DND-41 (cell line): ENCODE measurements at regions not wholly inside any gene's neighbourhood (a gene's known extent, or its start where the extent isn't known, plus 50 kb on each side); places are given as distances from the start of the nearest gene placed in this dataset.

Source experiments
- ATAC-seq: fragments of 200-7000 bp; cut with Tn5 transposase; 3 replicates; pipeline ENCODE4 v1.9.1; 2021; ENCODE audit warnings: low read depth; ENCODE audit not compliant: insufficient read depth
- DNase-seq: peaks from one replicate; pipeline ENCODE4 v3.0.0-alpha.2; 2020
- H2AFZ ChIP-seq: 2 replicates; pipeline ENCODE4 v1.6.0; 2012; ENCODE audit warnings: low read depth, low read length
- H3K27ac ChIP-seq: 2 replicates; pipeline ENCODE4 v1.5.1; 2012; ENCODE audit warnings: low read length, inconsistent platforms
- H3K27me3 ChIP-seq: fragments of 200-600 bp; sonication (generic); 2 replicates; pipeline ENCODE4 v1.6.0; 2012; ENCODE audit warnings: low read length, mild to moderate bottlenecking, inconsistent platforms; ENCODE audit not compliant: insufficient read depth, poor library complexity
- H3K36me3 ChIP-seq: 2 replicates; pipeline ENCODE4 v1.5.1; 2012; ENCODE audit warnings: low read length, inconsistent platforms; ENCODE audit not compliant: insufficient read depth
- H3K4me1 ChIP-seq: 2 replicates; pipeline ENCODE4 v1.5.1; 2012; ENCODE audit warnings: mild to moderate bottlenecking, low read length; ENCODE audit not compliant: insufficient read depth
- H3K4me2 ChIP-seq: 2 replicates; pipeline ENCODE4 v1.6.0; 2012; ENCODE audit warnings: mild to moderate bottlenecking, moderate library complexity, low read length, inconsistent platforms; ENCODE audit not compliant: insufficient read depth
- H3K4me3 ChIP-seq, 2 experiments: fragments of 200-600 bp in 1 of 2; shearing (Covaris generic) in 1 of 2; 2 replicates each; pipeline ENCODE4 v1.5.1; 2012 to 2016; ENCODE audit warnings: inconsistent platforms in 2 of 2, low read length in 2 of 2, mild to moderate bottlenecking in 2 of 2, low read depth in 1 of 2, moderate library complexity in 1 of 2
- H3K79me2 ChIP-seq: 2 replicates; pipeline ENCODE4 v1.6.0; 2012; ENCODE audit warnings: low read length, inconsistent platforms; ENCODE audit not compliant: insufficient read depth
- H3K9ac ChIP-seq: 2 replicates; pipeline ENCODE4 v1.6.0; 2012; ENCODE audit warnings: low read depth, mild to moderate bottlenecking, inconsistent platforms, low read length, moderate library complexity
- H3K9me3 ChIP-seq: 2 replicates; pipeline ENCODE4 v1.5.1; 2012; ENCODE audit warnings: low read length, moderate library complexity, mild to moderate bottlenecking, inconsistent platforms; ENCODE audit not compliant: insufficient read depth, severe bottlenecking
- H4K20me1 ChIP-seq: 2 replicates; pipeline ENCODE4 v1.6.0; 2012; ENCODE audit warnings: low read length; ENCODE audit not compliant: insufficient read depth
- EZH2 ChIP-seq: IDR thresholded peaks from 3 replicates; pipeline ENCODE4 v1.6.1; 2012; ENCODE audit warnings: borderline replicate concordance, low read depth, mild to moderate bottlenecking, moderate library complexity, low read length, inconsistent platforms; ENCODE audit not compliant: severe bottlenecking
- TF ChIP-seq, protein P1 (sequence below): IDR thresholded peaks from 2 replicates; pipeline ENCODE4 v1.5.1; 2012; ENCODE audit warnings: borderline replicate concordance, low read length, moderate library complexity, mild to moderate bottlenecking; ENCODE audit not compliant: poor library complexity, severe bottlenecking; ENCODE audit errors: extremely low read depth

DNA sequence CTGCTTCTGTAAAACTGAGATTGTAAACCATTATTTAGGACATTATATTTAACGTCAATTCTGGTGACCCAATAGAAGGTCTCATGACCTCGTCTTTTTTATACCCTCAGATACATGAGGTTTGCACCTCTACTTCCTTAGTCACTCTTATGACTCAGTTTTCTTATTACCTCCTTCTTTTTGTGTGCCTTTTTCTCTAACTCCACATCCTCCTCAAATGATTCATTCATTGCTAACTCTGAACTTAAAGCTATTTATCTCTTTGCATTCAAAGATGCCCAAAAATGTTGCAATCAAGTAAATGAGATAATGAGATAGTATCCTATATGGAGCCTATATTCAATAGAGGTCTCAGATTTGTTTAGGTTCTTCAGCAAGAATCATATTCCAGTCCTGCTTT is 121.0 kb upstream of the KYNU start:
- no peaks in the 10 kb centered on the region for H3K27me3 ChIP-seq
- no peaks in the 10 kb centered on the region for H3K9me3 ChIP-seq
- DNase-seq (no peak), ATAC-seq (no peak)
- no peak overlapping the region for H3K27ac ChIP-seq
- no peaks in the 10 kb centered on the region for H3K36me3 ChIP-seq
- H3K4me3 ChIP-seq: no peak overlapping the region
- H3K9ac ChIP-seq: no peak overlapping the region
- H4K20me1 ChIP-seq: no peaks in the 10 kb centered on the region
- H3K4me1 ChIP-seq: no peaks in the 10 kb centered on the region
- H3K79me2 ChIP-seq: no peaks in the 10 kb centered on the region
- no peak overlapping the region for H3K4me2 ChIP-seq
- no peak for TF ChIP-seq EZH2
- TF ChIP-seq, protein P1, sequence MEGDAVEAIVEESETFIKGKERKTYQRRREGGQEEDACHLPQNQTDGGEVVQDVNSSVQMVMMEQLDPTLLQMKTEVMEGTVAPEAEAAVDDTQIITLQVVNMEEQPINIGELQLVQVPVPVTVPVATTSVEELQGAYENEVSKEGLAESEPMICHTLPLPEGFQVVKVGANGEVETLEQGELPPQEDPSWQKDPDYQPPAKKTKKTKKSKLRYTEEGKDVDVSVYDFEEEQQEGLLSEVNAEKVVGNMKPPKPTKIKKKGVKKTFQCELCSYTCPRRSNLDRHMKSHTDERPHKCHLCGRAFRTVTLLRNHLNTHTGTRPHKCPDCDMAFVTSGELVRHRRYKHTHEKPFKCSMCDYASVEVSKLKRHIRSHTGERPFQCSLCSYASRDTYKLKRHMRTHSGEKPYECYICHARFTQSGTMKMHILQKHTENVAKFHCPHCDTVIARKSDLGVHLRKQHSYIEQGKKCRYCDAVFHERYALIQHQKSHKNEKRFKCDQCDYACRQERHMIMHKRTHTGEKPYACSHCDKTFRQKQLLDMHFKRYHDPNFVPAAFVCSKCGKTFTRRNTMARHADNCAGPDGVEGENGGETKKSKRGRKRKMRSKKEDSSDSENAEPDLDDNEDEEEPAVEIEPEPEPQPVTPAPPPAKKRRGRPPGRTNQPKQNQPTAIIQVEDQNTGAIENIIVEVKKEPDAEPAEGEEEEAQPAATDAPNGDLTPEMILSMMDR: no peak
- H2AFZ ChIP-seq: no peak overlapping the region

DNA sequence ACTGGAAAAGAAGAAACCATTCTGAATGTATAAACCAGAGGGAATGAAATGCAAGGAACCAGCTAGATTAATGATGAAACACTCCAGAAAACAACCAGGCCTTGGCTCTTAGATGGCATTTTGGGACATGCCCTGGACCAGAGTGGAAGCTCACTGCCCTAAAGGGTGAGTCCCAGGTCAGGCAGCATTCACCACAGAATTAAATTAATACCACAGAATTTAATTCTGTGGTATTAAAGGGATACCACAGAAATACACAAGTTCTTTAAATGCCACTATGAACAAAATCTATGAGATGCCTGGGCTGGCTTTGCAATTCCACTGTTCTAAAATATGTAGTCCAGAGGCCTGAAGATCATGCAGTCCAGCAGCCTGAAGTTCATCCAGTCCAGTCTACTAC is 122.3 kb upstream of the KYNU start:
- no peak for DNase-seq
- TF ChIP-seq, protein P1: no peak
- no peak for TF ChIP-seq EZH2
- no peak overlapping the region for H3K27ac ChIP-seq

GRCh38 chr2:142754182-142754581 is 123.3 kb upstream of the KYNU start:
- H3K9ac ChIP-seq: no peak overlapping the region
- H3K4me2 ChIP-seq: no peak overlapping the region
- no peaks in the 10 kb centered on the region for H4K20me1 ChIP-seq
- no peaks in the 10 kb centered on the region for H3K9me3 ChIP-seq
- DNase-seq: no peak
- ATAC-seq: no peak
- H3K27me3 ChIP-seq: no peaks in the 10 kb centered on the region
- no peaks in the 10 kb centered on the region for H3K36me3 ChIP-seq
- no peaks in the 10 kb centered on the region for H3K79me2 ChIP-seq
- no peak overlapping the region for H2AFZ ChIP-seq
- H3K4me3 ChIP-seq: no peak overlapping the region
- TF ChIP-seq, protein P1: no peak
- TF ChIP-seq EZH2: no peak
- no peaks in the 10 kb centered on the region for H3K4me1 ChIP-seq
- H3K27ac ChIP-seq: no peak overlapping the region

More for the DNA sequence above, 122.3 kb upstream of the KYNU start:
- no peak for ATAC-seq
- Histone ChIP-seq H3K4me3 (no peak overlapping the region), H3K4me1 (no peaks in the 10 kb centered on the region), H3K4me2 (no peak overlapping the region), H3K27me3 (no peaks in the 10 kb centered on the region), H3K9me3 (no peaks in the 10 kb centered on the region), H3K9ac (no peak overlapping the region), H3K79me2 (no peaks in the 10 kb centered on the region), H4K20me1 (no peaks in the 10 kb centered on the region), H2AFZ (no peak overlapping the region), H3K36me3 (no peaks in the 10 kb centered on the region)

- no peaks in the 10 kb centered on the region for H4K20me1 ChIP-seq
- H3K9me3 ChIP-seq: no peaks in the 10 kb centered on the region
- no peaks in the 10 kb centered on the region for H3K79me2 ChIP-seq
- no peaks in the 10 kb centered on the region for H3K27me3 ChIP-seq
- H3K4me1 ChIP-seq: no peaks in the 10 kb centered on the region
- TF ChIP-seq, protein P1: no peak
- TF ChIP-seq EZH2: no peak
- no peak overlapping the region for H3K9ac ChIP-seq
- no peak for ATAC-seq
- H3K4me3 ChIP-seq: no peak overlapping the region
- DNase-seq: no peak
- no peak overlapping the region for H3K27ac ChIP-seq
- no peaks in the 10 kb centered on the region for H3K36me3 ChIP-seq
- H2AFZ ChIP-seq: no peak overlapping the region
- H3K4me2 ChIP-seq: no peak overlapping the region
Observed at GRCh38 chr2:142750858-142751257, 126.6 kb upstream of the KYNU start.
